ENCODE measurements at regions not wholly inside any gene's neighbourhood (a gene's known extent, or its start where the extent isn't known, plus 50 kb on each side); places are given as distances from the start of the nearest gene placed in this dataset.

DNA sequence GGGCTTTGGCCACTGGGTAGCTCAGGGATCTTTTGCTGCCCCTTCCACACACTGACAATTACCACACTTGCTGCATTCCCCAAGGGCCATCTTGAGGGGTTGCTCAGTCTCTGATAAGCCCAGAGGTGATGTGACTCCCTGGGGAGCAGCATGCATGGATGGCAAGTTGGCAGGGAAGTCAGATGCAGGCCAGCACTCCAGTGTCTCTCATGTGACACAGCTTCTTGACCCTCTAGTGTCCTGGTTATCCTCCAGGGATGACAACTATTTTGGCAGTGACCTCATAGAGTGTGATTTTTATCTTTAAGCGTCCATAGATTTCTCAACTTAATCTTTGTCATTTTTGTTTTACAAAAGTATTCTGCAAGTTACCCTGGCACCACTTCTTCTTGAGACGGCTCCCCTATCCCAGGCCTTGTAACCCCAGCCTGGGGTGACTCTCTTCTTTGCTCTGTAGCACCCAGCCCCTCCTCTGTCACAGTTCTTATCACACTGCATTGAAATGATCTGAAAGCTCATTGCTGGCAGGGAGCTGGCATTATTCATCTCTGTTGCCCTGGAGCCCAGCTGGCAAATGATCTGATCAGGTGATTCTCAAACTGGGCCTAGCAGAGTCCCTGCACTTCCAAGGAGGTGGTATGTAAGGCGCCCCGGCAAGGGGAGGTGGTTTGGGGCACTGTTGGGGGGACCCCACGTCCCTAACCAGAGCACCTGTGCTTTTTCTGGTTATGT, 72.6 kb downstream of the TENT5C start:
- ChIA-PET POLR2A (no interaction called here), CTCF (interaction anchor here (1.2 kb wide), 2 partner anchors 12 to 143 kb away, joined by 3 read pairs; no protein-coding TSS in a partner anchor)
- Mint-ChIP-seq H3K27me3 (no peaks in the 10 kb centered on the region), H3K36me3 (ENCODE audit: low read depth) (no peaks in the 10 kb centered on the region), H3K4me3 (no peak overlapping the region), H3K4me1 (peaks cover 17% of the 10 kb centered on the region), H3K9me3 (no peaks in the 10 kb centered on the region), H3K27ac (no peak overlapping the region)
- no peak for DNase-seq

DNA sequence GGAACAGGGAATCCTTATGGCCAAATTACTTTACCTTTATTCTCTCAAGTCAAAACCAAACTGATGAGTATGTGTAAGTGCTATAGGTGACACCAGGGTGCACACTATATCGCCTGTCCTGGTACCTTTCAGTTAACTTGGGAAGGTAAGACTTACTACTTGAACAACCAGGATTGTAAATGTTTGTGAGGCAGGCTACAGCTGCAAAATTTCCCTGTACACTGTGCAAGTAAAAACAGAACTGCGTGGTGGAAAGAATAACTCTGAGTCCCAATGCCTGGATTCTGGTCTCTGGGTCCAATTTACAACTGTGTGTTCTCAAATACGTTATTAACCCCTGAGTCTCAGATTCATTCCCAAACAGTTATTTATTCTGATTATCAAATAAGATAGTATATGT, 73.5 kb downstream of the TENT5C start:
- DNase-seq = no peak
- no peak overlapping the region for H3K4me3 Mint-ChIP-seq
- peaks cover 8% of the 10 kb centered on the region for H3K4me1 Mint-ChIP-seq
- no peak overlapping the region for H3K27ac Mint-ChIP-seq
- no peaks in the 10 kb centered on the region for H3K9me3 Mint-ChIP-seq
- no peaks in the 10 kb centered on the region for H3K27me3 Mint-ChIP-seq
- POLR2A ChIA-PET = no interaction called here
- H3K36me3 Mint-ChIP-seq (ENCODE audit: low read depth) = no peaks in the 10 kb centered on the region
- CTCF ChIA-PET = interaction anchor here (2.4 kb wide), 1 partner anchor 144 kb away, joined by 15 read pairs; no protein-coding TSS in a partner anchor

DNA sequence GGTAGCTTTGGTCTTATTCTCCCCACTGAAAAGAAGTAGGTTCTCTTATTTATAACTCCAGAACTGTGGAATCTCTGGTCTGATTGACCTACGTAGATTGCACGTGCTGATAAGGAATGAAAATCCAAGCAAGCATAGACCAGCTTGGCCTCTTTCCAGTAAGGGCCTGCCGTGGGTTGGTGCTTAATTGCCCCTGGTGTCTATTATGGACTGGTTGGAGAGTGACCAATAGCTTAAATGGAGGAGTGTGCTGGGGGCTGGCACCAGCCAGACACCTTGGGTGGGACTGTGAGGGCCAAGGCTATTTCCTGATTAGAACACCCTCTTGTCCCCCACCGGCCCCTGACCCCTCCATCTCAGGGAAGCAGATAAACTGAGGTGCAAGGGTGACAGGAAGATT, 74.0 kb downstream of the TENT5C start:
- Mint-ChIP-seq H3K4me1 (peaks cover 2% of the 10 kb centered on the region), H3K9me3 (no peaks in the 10 kb centered on the region), H3K27ac (no peak overlapping the region), H3K27me3 (no peaks in the 10 kb centered on the region), H3K36me3 (ENCODE audit: low read depth) (no peaks in the 10 kb centered on the region), H3K4me3 (no peak overlapping the region)
- DNase-seq = no peak
- POLR2A ChIA-PET = no interaction called here
- CTCF ChIA-PET = interaction anchor here (2.4 kb wide), 1 partner anchor 145 kb away, joined by 15 read pairs; no protein-coding TSS in a partner anchor

DNA sequence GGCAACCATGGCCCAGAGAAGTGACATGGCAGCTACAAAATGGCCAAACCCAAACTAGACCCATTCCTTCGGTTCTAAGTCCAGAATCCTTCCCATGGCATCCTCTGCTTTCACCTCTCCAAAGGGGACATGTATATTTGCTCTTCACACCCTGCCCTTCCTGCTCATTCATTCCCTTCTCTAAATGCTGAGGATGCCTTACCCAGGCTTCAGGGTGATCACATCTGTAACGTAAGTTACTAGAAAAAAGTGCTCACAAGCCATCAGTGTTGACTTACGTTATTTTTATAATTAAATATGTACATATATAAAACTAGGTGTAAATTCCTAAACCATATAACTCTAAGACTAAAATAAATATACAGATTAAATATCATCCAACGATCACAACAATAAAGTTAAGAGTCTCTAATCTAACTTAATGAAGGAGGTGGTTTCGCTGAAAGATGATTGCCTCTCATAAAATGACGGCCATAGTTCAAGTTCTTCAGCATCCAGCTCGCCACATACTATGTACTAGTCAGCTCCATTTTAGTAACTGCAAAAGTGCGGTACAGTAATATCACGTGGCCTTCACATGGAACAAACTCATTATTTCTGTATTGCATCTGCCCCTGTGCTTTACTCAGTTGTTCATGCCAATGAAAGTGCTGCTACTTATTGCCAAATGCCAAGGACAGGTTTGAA, 74.6 kb downstream of the TENT5C start:
- Mint-ChIP-seq H3K36me3 (ENCODE audit: low read depth) (no peaks in the 10 kb centered on the region), H3K4me1 (peaks cover 1% of the 10 kb centered on the region), H3K27ac (no peak overlapping the region), H3K27me3 (no peaks in the 10 kb centered on the region), H3K9me3 (no peaks in the 10 kb centered on the region), H3K4me3 (no peak overlapping the region)
- DNase-seq = no peak
- ChIA-PET CTCF (interaction anchor here (0.9 to 2.4 kb wide), 3 partner anchors 74 to 145 kb away, joined by 3 to 15 read pairs (median 4); no protein-coding TSS in a partner anchor), POLR2A (interaction anchor here (2.2 kb wide), 1 partner anchor 24 kb away, joined by 7 read pairs; no protein-coding TSS in a partner anchor)

- H3K4me3 Mint-ChIP-seq = no peak overlapping the region
- no peak for DNase-seq
- no peaks in the 10 kb centered on the region for H3K27me3 Mint-ChIP-seq
- ChIA-PET POLR2A (interaction anchor here (2.2 kb wide), 1 partner anchor 25 kb away, joined by 7 read pairs; no protein-coding TSS in a partner anchor), CTCF (interaction anchor here (0.9 to 2.4 kb wide), 5 partner anchors 7 to 146 kb away, joined by 3 to 15 read pairs (median 7); no protein-coding TSS in a partner anchor)
- H3K9me3 Mint-ChIP-seq = no peaks in the 10 kb centered on the region
- H3K36me3 Mint-ChIP-seq (ENCODE audit: low read depth) = no peaks in the 10 kb centered on the region
- H3K4me1 Mint-ChIP-seq = peaks cover 1% of the 10 kb centered on the region
- H3K27ac Mint-ChIP-seq = no peak overlapping the region
Measured at GRCh38 chr1:117681093-117681900, 75.4 kb downstream of the TENT5C start.

DNA sequence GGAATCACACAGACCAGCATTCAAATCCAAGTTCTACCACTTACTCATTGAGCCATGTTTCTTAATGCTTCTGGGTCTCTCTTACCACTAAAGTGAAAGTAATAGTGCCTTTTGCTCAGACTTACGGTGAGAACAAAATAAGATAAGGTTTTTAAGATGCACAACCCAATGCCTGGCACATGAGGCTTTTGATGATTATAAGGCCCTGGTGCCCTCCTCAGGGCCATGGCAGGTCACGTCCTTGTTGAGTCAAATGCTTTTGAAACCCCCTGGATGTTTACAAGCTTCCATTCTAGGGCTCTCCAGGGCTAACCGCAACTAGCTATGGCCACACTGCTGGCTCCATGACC, 76.0 kb downstream of the TENT5C start:
- H3K36me3 Mint-ChIP-seq (ENCODE audit: low read depth) = no peaks in the 10 kb centered on the region
- no peaks in the 10 kb centered on the region for H3K9me3 Mint-ChIP-seq
- no peak overlapping the region for H3K4me3 Mint-ChIP-seq
- POLR2A ChIA-PET = interaction anchor here (2.2 kb wide), 1 partner anchor 26 kb away, joined by 7 read pairs; no protein-coding TSS in a partner anchor
- no peak overlapping the region for H3K27ac Mint-ChIP-seq
- peaks cover 1% of the 10 kb centered on the region for H3K4me1 Mint-ChIP-seq
- no peaks in the 10 kb centered on the region for H3K27me3 Mint-ChIP-seq
- CTCF ChIA-PET = interaction anchor here (1.0 to 2.2 kb wide), 5 partner anchors 8 to 147 kb away, joined by 3 to 12 read pairs (median 7); no protein-coding TSS in a partner anchor
- DNase-seq = no peak

GRCh38 chr1:117682372-117682771, 76.5 kb downstream of the TENT5C start:
- H3K9me3 Mint-ChIP-seq = no peaks in the 10 kb centered on the region
- H3K27ac Mint-ChIP-seq = no peak overlapping the region
- no peaks in the 10 kb centered on the region for H3K36me3 Mint-ChIP-seq (ENCODE audit: low read depth)

GRCh38 chr1:117683571-117684285, 77.9 kb downstream of the TENT5C start:
- no peak for DNase-seq
- peaks cover 1% of the 10 kb centered on the region for H3K4me1 Mint-ChIP-seq
- CTCF ChIA-PET = interaction anchor here (2.1 to 2.2 kb wide), 2 partner anchors 10 to 149 kb away, joined by 11 to 12 read pairs; no protein-coding TSS in a partner anchor
- no peaks in the 10 kb centered on the region for H3K9me3 Mint-ChIP-seq
- no peak overlapping the region for H3K4me3 Mint-ChIP-seq
- H3K27ac Mint-ChIP-seq = no peak overlapping the region
- no peaks in the 10 kb centered on the region for H3K36me3 Mint-ChIP-seq (ENCODE audit: low read depth)
- POLR2A ChIA-PET = interaction anchor here (1.0 kb wide), 1 partner anchor 10 kb away, joined by 3 read pairs; no protein-coding TSS in a partner anchor
- H3K27me3 Mint-ChIP-seq = peaks cover 2% of the 10 kb centered on the region

More at GRCh38 chr1:117682372-117682771, 76.5 kb downstream of the TENT5C start:
- no peaks in the 10 kb centered on the region for H3K27me3 Mint-ChIP-seq
- ChIA-PET CTCF (interaction anchor here (0.6 to 2.2 kb wide), 6 partner anchors 8 to 170 kb away, joined by 3 to 12 read pairs (median 6); no protein-coding TSS in a partner anchor), POLR2A (interaction anchor here (1.2 to 2.2 kb wide), 2 partner anchors 23 to 26 kb away, joined by 3 to 7 read pairs; no protein-coding TSS in a partner anchor)
- peaks cover 1% of the 10 kb centered on the region for H3K4me1 Mint-ChIP-seq
- no peak for DNase-seq
- no peak overlapping the region for H3K4me3 Mint-ChIP-seq

DNA sequence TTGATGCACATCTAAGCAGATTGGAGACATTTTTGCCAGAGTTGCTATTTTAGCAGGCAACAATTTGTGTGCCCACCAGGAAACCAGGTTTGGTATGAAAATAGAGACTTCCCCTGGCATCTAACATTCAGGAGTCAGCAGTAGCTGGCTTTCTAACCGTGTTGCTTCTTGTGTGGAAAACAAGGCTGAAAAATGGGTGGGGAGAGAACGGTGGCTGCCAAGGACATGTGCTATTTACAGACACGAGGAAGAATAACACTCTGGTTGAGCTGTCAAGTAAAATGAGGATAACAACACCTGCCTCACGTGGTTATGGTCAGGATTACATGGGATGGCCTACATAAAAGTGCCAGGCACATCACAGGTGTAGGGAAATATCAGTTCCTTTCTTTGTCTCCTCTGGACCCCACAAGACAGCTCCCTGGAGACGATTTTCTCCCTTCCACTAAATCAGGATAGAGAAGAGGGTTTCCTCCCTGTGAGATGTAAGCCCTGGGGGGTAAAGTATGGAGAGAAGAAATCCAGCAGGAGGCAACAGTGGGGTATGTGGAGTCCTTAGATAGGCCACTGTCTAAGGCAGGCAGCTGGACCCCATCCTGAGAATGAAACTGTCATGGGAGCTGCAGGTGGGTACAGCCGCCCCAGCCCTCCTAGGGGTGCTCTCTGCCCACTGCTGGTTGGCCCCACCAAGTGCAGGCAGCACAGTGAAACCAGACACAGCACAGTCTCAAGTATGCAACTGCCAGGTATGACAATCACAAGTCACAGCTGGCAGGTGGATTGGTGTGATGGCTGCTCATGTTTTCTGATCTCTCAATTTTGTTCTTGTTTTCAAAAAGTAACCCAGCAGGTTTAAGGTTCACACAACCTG, 80.3 kb downstream of the TENT5C start:
- no peak overlapping the region for H3K4me3 Mint-ChIP-seq
- no peak overlapping the region for H3K27ac Mint-ChIP-seq
- no peaks in the 10 kb centered on the region for H3K36me3 Mint-ChIP-seq (ENCODE audit: low read depth)
- peaks cover 1% of the 10 kb centered on the region for H3K4me1 Mint-ChIP-seq
- H3K9me3 Mint-ChIP-seq = no peaks in the 10 kb centered on the region
- peaks cover 14% of the 10 kb centered on the region for H3K27me3 Mint-ChIP-seq
- ChIA-PET CTCF (interaction anchor here (0.9 to 1.7 kb wide), 6 partner anchors 8 to 151 kb away, joined by 3 to 5 read pairs (median 4); no protein-coding TSS in a partner anchor), POLR2A (no interaction called here)
- no peak for DNase-seq

GRCh38 chr1:117686907-117687306, 81.1 kb downstream of the TENT5C start:
- Mint-ChIP-seq H3K4me3 (no peak overlapping the region), H3K27ac (no peak overlapping the region), H3K36me3 (ENCODE audit: low read depth) (no peaks in the 10 kb centered on the region), H3K9me3 (no peaks in the 10 kb centered on the region), H3K4me1 (no peaks in the 10 kb centered on the region), H3K27me3 (peaks cover 15% of the 10 kb centered on the region)
- DNase-seq = no peak
- ChIA-PET CTCF (interaction anchor here (1.0 to 1.7 kb wide), 4 partner anchors 13 to 152 kb away, joined by 3 to 5 read pairs (median 3); no protein-coding TSS in a partner anchor), POLR2A (no interaction called here)

DNA sequence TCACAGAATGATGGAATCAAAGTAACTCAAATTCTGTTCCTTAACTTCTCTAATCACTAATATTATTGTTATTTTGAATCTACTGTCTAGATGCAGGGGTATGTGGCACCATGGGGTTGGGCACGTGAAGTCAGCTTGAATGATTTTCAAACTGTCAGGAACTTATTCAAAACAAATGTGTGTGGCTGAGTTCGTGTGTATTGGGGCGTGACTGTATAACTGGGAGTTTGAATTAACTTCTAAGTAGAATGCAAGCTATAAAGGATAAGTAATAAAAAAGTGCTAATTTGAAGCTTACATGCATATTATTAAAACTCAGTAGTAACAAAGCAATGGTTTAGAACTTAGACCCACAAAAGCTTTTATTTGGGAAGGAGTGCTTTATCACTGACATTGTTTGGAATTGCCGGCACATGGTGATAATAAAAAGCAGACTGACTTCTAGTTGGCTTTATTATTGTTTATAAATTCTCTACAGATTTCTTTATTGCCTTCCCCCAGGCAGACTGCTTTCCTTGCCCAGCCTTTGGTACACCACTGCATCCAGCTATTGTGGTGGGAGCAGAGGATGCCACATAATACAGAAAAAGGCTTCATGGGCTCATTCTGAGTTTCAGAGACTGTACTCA, 84.3 kb downstream of the TENT5C start:
- H3K27me3 Mint-ChIP-seq = peaks cover 15% of the 10 kb centered on the region
- H3K36me3 Mint-ChIP-seq (ENCODE audit: low read depth) = no peaks in the 10 kb centered on the region
- ChIA-PET CTCF (interaction anchor here (0.6 to 2.4 kb wide), 8 partner anchors 8 to 177 kb away, joined by 3 to 14 read pairs (median 4); no protein-coding TSS in a partner anchor), POLR2A (interaction anchor here (1.3 kb wide), 1 partner anchor 77 kb away, joined by 3 read pairs; no protein-coding TSS in a partner anchor)
- peaks cover 20% of the 10 kb centered on the region for H3K4me1 Mint-ChIP-seq
- H3K27ac Mint-ChIP-seq = no peak overlapping the region
- no peak for DNase-seq
- H3K4me3 Mint-ChIP-seq = no peak overlapping the region
- no peaks in the 10 kb centered on the region for H3K9me3 Mint-ChIP-seq
